GM23338 (cell line): ENCODE measurements at regions not wholly inside any gene's neighbourhood (a gene's known extent, or its start where the extent isn't known, plus 50 kb on each side); places are given as distances from the start of the nearest gene placed in this dataset.

Experiments used
- ATAC-seq: fragments of 200-7000 bp; cut with Tn5 transposase; 3 replicates; pipeline ENCODE4 v1.9.1; 2020
- DNase-seq: peaks from one replicate; pipeline ENCODE4 v3.0.0-alpha.2; 2015; ENCODE audit warnings: low spot score
- H2AFZ ChIP-seq: fragments of 200-600 bp; sonication (generic); 2 replicates; pipeline ENCODE4 v1.8.0; 2016; ENCODE audit warnings: antibody characterized with exemption, mild to moderate bottlenecking, moderate library complexity
- H3F3A ChIP-seq: fragments of 200-600 bp; sonication (generic); replicated peaks from 2 replicates; pipeline ENCODE4 v1.8.0; 2017; ENCODE audit warnings: antibody characterized with exemption, mixed run types, low read depth
- H3K27ac ChIP-seq: fragments of 200-600 bp; sonication (generic); 2 replicates; pipeline ENCODE4 v1.6.1; 2016; ENCODE audit warnings: low read depth
- H3K27me3 ChIP-seq: fragments of 200-600 bp; sonication (generic); 2 replicates; pipeline ENCODE4 v1.8.0; 2016; ENCODE audit warnings: mild to moderate bottlenecking, mixed run types, moderate library complexity; ENCODE audit not compliant: insufficient read depth
- H3K36me3 ChIP-seq: fragments of 200-600 bp; sonication (generic); 2 replicates; pipeline ENCODE4 v1.8.0; 2016; ENCODE audit warnings: mild to moderate bottlenecking; ENCODE audit not compliant: insufficient read depth
- H3K4me1 ChIP-seq: fragments of 200-600 bp; sonication (generic); 2 replicates; pipeline ENCODE4 v1.8.0; 2016; ENCODE audit warnings: mild to moderate bottlenecking, moderate library complexity; ENCODE audit not compliant: insufficient read depth
- H3K4me2 ChIP-seq: fragments of 200-600 bp; sonication (generic); 2 replicates; pipeline ENCODE4 v1.7.1; 2017; ENCODE audit warnings: mixed run types
- H3K4me3 ChIP-seq: fragments of 200-600 bp; sonication (generic); 2 replicates; pipeline ENCODE4 v1.6.1; 2016; ENCODE audit warnings: mixed run types
- H3K79me2 ChIP-seq: fragments of 200-600 bp; sonication (generic); replicated peaks from 2 replicates; pipeline ENCODE4 v1.8.0; 2017; ENCODE audit warnings: mild to moderate bottlenecking; ENCODE audit not compliant: insufficient read depth
- H3K9me2 ChIP-seq: fragments of 200-600 bp; sonication (generic); 2 replicates; pipeline ENCODE4 v1.8.0; 2017; ENCODE audit not compliant: insufficient read depth
- H4K20me1 ChIP-seq: fragments of 200-600 bp; sonication (generic); replicated peaks from 2 replicates; pipeline ENCODE4 v1.8.0; 2017; ENCODE audit warnings: mild to moderate bottlenecking; ENCODE audit not compliant: insufficient read depth
- H3K27ac Mint-ChIP-seq: 2 replicates; pipeline ENCODE4 v1.8.0; 2020; ENCODE audit warnings: inconsistent platforms, mild to moderate bottlenecking, moderate library complexity, mixed read lengths
- H3K27me3 Mint-ChIP-seq: 3 replicates; pipeline ENCODE4 v1.8.0; 2022; ENCODE audit warnings: low read depth, mild to moderate bottlenecking, moderate library complexity, mixed read lengths, inconsistent platforms; ENCODE audit not compliant: insufficient read depth, poor library complexity
- H3K36me3 Mint-ChIP-seq: 3 replicates; pipeline ENCODE4 v1.8.0; 2021; ENCODE audit warnings: low read depth, mild to moderate bottlenecking, inconsistent platforms, moderate library complexity, mixed read lengths
- H3K4me1 Mint-ChIP-seq: 3 replicates; pipeline ENCODE4 v1.8.0; 2020; ENCODE audit warnings: mild to moderate bottlenecking, inconsistent platforms, mixed read lengths
- H3K4me3 Mint-ChIP-seq: 3 replicates; pipeline ENCODE4 v1.8.0; 2021; ENCODE audit warnings: moderate library complexity, mild to moderate bottlenecking, inconsistent platforms, mixed read lengths
- H3K9me3 Mint-ChIP-seq: 3 replicates; pipeline ENCODE4 v1.8.0; 2020; ENCODE audit warnings: moderate library complexity, mild to moderate bottlenecking, inconsistent platforms, mixed read lengths
- CREB1 ChIP-seq: fragments of 250-450 bp; sonication (Bioruptor Pico); IDR thresholded peaks from 2 replicates; pipeline ENCODE4 v1.5.0; 2020; ENCODE audit warnings: low read depth, mild to moderate bottlenecking, moderate library complexity
- CTCF ChIP-seq, 2 experiments: fragments of 200-600 bp in 1 of 2; sonication (generic) in 1 of 2; conservative IDR thresholded peaks; 2 replicates each; pipeline versions ENCODE4 v1.5.1 to v1.6.1; 2016 to 2017; ENCODE audit warnings: antibody characterized with exemption in 2 of 2, low read depth in 2 of 2, mild to moderate bottlenecking in 2 of 2, moderate library complexity in 1 of 2
- ETS1 ChIP-seq: IDR thresholded peaks from 2 replicates; pipeline ENCODE4 v1.6.1; 2016; ENCODE audit warnings: antibody characterized with exemption
- EZH2 ChIP-seq: fragments of 200-600 bp; sonication (generic); IDR thresholded peaks from one replicate; pipeline ENCODE4 v1.8.0; 2017; ENCODE audit warnings: antibody characterized with exemption, mild to moderate bottlenecking, low read depth; ENCODE audit not compliant: unreplicated experiment
- EZH2phosphoT487 ChIP-seq: fragments of 200-600 bp; sonication (generic); IDR thresholded peaks from one replicate; pipeline ENCODE4 v1.8.1; 2018; ENCODE audit warnings: antibody characterized with exemption; ENCODE audit not compliant: unreplicated experiment
- JUNB ChIP-seq: IDR thresholded peaks from one replicate; pipeline ENCODE4 v1.6.1; 2016; ENCODE audit warnings: antibody characterized with exemption; ENCODE audit not compliant: unreplicated experiment
- NANOG ChIP-seq: IDR thresholded peaks from 2 replicates; pipeline ENCODE4 v1.6.1; 2016; ENCODE audit warnings: antibody characterized with exemption, borderline replicate concordance
- POLR2AphosphoS5 ChIP-seq: IDR thresholded peaks from 2 replicates; pipeline ENCODE4 v1.6.1; 2016; ENCODE audit warnings: antibody characterized with exemption, low read depth
- REST ChIP-seq: IDR thresholded peaks from one replicate; pipeline ENCODE4 v1.6.1; 2018; ENCODE audit warnings: antibody characterized with exemption; ENCODE audit not compliant: unreplicated experiment
- STAT1 ChIP-seq: IDR thresholded peaks from one replicate; pipeline ENCODE4 v1.6.1; 2016; ENCODE audit warnings: antibody characterized with exemption; ENCODE audit not compliant: unreplicated experiment
- ZNF114 ChIP-seq: fragments of 250-450 bp; sonication (Bioruptor Pico); IDR thresholded peaks from 2 replicates; pipeline ENCODE4 v1.5.0; 2020; ENCODE audit warnings: mild to moderate bottlenecking, moderate library complexity
- ZNF331 ChIP-seq: fragments of 250-450 bp; sonication (Bioruptor Pico); IDR thresholded peaks from 2 replicates; pipeline ENCODE4 v1.5.0; 2020; ENCODE audit warnings: low read depth, mild to moderate bottlenecking, moderate library complexity
- ZNF462 ChIP-seq: fragments of 250-450 bp; sonication (Bioruptor Pico); IDR thresholded peaks from 2 replicates; pipeline ENCODE4 v1.5.0; 2020; ENCODE audit warnings: mild to moderate bottlenecking, moderate library complexity

- H3K9me3 Mint-ChIP-seq = peaks cover 14% of the 10 kb centered on the region
- H3K4me1 Mint-ChIP-seq = peaks cover 7% of the 10 kb centered on the region; the same call in 2 of the 3 replicates
- Histone ChIP-seq H3F3A (no peaks in the 10 kb centered on the region), H3K36me3 (no peaks in the 10 kb centered on the region), H3K4me1 (peaks cover 4% of the 10 kb centered on the region; the same call in 1 of the 2 replicates), H4K20me1 (no peaks in the 10 kb centered on the region), H2AFZ (no peak overlapping the region), H3K9me2 (no peaks in the 10 kb centered on the region), H3K79me2 (no peaks in the 10 kb centered on the region), H3K4me2 (no peak overlapping the region), H3K4me3 (no peak overlapping the region), H3K27me3 (no peaks in the 10 kb centered on the region), H3K27ac (no peak overlapping the region)
- ATAC-seq (no peak), DNase-seq (no peak)
- peaks cover 16% of the 10 kb centered on the region for H3K27me3 Mint-ChIP-seq
- H3K4me3 Mint-ChIP-seq = no peak overlapping the region
- H3K27ac Mint-ChIP-seq = no peak overlapping the region
- TF ChIP-seq EZH2phosphoT487 = no peak
- TF ChIP-seq ZNF462 (CRISPR knock-in tag) = no peak
- TF ChIP-seq NANOG = no peak
- no peak for TF ChIP-seq JUNB
- TF ChIP-seq CTCF (conservative IDR thresholded peaks at IDR 0.05; ENCODE audit: low read depth in 2 of 2) = no peak
- TF ChIP-seq POLR2AphosphoS5 = no peak
- TF ChIP-seq STAT1 = no peak
- no peak for TF ChIP-seq ETS1
- TF ChIP-seq EZH2 = no peak
- no peak for TF ChIP-seq ZNF331 (CRISPR knock-in tag)
- no peak for TF ChIP-seq CREB1
- no peak for TF ChIP-seq REST
- no peak for TF ChIP-seq ZNF114
- H3K36me3 Mint-ChIP-seq = 0 out of 3 replicates have a peak, but pooled peaks cover 5% of the 10 kb centered on the region
Measured at GRCh38 chr2:126953483-126953882, 54.8 kb downstream of the TEX51 start.
